Cardiac fibroblast (primary cell): ENCODE measurements at regions not wholly inside any gene's neighbourhood (a gene's known extent, or its start where the extent isn't known, plus 50 kb on each side); places are given as distances from the start of the nearest gene placed in this dataset.
"Not testable (repeated sequence)": the region's sequence is repeated elsewhere in the genome, so short reads cannot be mapped to it uniquely, and the experiment has no call there.

Experiments used
- DNase-seq, 2 donors: peaks; one replicate each; pipeline versions ENCODE4 v3.0.0 to v3.0.0-alpha.2; 2010; ENCODE audit warnings: low read depth in 2 of 2
- H3K4me3 ChIP-seq, 2 donors: replicated peaks in 1 of 2; 1 replicate in 1 of 2; 2 replicates in 1 of 2; pipeline ENCODE4 v1.5.1; 2011; ENCODE audit warnings: low read depth in 2 of 2, low read length in 2 of 2, mild to moderate bottlenecking in 2 of 2, moderate library complexity in 1 of 2
- TF ChIP-seq, protein P1 (sequence below): IDR thresholded peaks from one replicate; pipeline ENCODE4 v1.5.1; 2011; ENCODE audit warnings: low read depth, mild to moderate bottlenecking, low read length, inconsistent platforms

DNA sequence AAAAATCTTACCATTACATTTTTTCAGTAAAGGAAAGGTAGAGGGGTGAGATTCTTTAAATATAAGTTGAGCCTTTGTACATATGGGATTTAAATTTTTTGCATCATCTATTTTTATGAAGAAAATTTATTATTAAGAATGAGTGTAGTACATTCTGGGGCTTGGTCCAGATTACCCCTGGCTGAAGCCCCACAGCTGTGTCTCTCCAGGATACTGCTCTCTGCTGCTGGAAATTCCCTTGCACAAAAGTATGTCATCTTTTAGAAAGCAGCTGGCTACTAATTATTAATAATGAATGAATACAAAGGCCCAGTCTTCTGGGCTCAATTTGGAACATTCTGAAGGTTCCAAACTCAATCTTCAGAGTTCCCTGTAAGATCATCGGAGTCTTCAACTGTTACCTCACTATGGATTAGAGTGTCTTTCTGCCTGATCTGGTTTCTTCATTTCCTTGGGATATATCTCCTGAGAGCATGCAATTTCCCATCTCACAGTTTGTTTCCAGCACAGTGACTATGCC, 428.6 kb upstream of the BRINP3 start:
- DNase-seq = no peak
- H3K4me3 ChIP-seq = no peak overlapping the region
- TF ChIP-seq, protein P1, sequence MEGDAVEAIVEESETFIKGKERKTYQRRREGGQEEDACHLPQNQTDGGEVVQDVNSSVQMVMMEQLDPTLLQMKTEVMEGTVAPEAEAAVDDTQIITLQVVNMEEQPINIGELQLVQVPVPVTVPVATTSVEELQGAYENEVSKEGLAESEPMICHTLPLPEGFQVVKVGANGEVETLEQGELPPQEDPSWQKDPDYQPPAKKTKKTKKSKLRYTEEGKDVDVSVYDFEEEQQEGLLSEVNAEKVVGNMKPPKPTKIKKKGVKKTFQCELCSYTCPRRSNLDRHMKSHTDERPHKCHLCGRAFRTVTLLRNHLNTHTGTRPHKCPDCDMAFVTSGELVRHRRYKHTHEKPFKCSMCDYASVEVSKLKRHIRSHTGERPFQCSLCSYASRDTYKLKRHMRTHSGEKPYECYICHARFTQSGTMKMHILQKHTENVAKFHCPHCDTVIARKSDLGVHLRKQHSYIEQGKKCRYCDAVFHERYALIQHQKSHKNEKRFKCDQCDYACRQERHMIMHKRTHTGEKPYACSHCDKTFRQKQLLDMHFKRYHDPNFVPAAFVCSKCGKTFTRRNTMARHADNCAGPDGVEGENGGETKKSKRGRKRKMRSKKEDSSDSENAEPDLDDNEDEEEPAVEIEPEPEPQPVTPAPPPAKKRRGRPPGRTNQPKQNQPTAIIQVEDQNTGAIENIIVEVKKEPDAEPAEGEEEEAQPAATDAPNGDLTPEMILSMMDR = no peak

DNA sequence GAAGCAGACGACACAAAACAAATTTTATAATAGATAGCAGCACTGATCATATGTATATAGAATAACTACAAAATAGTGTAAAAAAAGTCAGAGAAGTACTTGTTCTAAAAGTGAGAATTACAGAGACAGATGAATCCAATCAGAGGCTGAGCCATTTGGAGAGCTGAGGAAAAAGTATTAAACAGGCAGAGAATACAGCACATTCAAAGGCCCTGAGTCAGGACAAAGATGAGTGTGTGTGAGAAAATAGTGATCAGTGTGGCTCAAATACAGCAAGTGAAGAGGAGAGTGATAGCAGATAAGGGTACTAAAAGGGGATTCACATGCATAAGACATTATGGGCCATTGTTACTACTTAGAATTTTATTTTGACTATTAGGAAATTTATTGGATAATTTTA, 430.6 kb upstream of the BRINP3 start:
- DNase-seq = no peak
- TF ChIP-seq, protein P1 = no peak

DNA sequence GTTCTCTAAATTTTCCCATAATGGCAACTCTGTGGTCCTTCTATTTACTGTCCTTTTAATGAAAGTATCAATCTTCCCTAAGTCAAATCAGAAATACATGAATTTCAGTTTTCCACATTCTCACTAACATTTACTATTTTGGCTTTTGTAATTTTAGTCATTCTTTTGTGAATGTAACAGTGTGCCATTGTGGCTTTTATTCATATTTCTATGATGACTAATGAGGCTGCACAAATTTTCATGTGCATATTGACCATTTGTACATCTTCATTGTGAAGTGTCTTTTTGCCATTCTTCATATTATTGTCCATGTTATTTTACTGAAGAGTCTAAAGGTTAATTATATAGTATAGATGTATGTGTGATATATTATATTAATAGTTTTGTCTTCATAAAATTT, 431.0 kb upstream of the BRINP3 start:
- TF ChIP-seq, protein P1 = no peak
- H3K4me3 ChIP-seq = no peak overlapping the region
- peak; percentile 5 to 23 for DNase-seq

More for the DNA sequence above, 430.6 kb upstream of the BRINP3 start:
- no peak overlapping the region for H3K4me3 ChIP-seq

DNA sequence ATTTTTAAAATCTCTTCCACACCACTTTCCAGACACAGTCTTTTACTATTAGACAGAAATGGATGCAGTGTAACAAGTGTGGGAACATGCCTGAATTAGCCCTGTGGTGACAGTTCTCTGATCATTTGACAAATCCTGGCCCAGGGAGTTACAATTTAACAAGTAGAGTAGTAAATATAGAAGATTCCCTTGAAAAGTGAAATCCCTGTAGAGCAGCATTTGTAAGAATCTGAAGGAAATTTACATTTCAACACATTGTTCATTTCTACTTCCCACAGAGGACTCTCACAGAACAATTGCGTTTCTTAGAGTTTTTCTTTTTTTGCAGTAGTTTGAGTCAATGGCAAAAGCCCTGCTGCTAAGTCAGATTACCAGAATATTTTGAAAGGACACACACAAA, 458.3 kb upstream of the BRINP3 start:
- TF ChIP-seq, protein P1 = no peak
- no peak overlapping the region for H3K4me3 ChIP-seq

DNA sequence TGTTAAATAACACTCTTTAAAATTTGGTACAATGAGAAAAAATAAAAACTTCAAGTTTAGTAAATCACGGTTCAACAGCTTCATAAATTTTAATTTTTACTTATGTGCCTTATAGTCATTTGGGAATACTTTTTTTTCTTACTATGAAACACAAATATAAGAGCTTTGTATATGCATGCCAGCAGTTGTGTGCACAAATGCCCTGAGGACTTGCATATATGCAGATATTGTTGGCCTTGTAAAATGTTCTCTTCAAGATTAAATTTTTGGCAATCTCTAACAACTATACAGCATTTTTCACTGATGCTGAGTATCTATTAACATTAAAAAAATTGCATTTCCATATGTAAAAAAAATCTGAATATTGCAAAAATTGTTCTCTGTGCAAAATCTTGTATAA, 458.7 kb upstream of the BRINP3 start:
- TF ChIP-seq, protein P1 = no peak
- H3K4me3 ChIP-seq = no peak overlapping the region
- no peak for DNase-seq

More for the DNA sequence above, 458.3 kb upstream of the BRINP3 start:
- DNase-seq = no peak

DNA sequence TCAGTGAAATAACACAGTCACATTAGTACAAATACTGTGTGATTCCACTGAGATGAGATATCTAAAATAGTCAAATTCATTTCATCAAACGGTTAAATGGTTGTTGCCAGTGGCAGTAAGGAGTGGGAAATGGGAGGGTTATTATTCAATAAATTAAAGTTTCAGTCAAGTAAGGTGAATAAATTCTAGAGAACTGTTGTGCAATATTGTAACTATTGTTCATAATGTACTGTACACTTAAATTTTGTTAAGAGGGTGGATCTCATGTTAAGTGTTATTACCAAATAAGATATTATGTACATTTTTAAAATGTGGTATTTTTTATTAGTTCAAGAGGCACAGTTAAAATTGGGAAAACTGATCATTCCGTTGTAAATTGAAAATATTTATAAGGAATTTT, 463.3 kb upstream of the BRINP3 start:
- TF ChIP-seq, protein P1 = no peak
- H3K4me3 ChIP-seq = no peak overlapping the region

DNA sequence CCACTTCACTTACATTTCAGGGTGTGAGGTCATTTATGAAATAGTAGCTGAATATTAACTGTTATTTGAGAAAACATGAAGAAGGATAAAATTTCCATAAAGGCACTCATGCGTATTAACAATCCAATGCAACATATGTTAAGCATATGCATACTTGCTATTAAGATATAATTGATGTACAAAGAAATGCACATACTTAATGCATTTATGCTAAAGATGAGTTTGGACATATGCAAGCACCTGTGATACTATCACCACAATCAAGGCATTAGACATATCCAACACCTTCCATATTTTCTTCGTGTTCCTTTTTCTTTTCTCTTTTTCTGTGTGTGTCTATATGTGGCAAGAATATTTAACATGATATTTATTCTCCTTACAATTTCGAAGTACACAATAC, 464.8 kb upstream of the BRINP3 start:
- DNase-seq = no peak
- TF ChIP-seq, protein P1 = no peak
- no peak overlapping the region for H3K4me3 ChIP-seq

More for the DNA sequence above, 463.3 kb upstream of the BRINP3 start:
- no peak for DNase-seq

DNA sequence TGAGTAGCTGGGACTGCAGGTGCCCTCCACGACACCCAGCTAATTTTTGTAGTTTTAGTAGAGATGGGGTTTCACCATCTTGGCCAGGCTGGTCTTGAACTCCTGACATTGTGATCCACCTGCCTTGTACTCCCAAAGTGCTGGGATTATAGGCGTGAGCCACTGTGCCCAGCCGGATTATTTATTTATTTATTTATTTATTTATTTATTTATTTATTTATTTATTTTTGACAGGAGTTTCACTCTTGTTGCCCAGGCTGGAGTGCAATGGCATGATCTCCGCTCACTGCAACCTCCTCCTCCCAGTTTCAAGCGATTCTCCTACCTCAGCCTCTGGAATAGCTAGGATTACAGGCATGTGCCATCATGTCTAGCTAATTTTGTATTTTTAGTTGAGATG, 466.1 kb upstream of the BRINP3 start:
- not testable (repeated sequence) for H3K4me3 ChIP-seq, DNase-seq
